ENCODE measurements at regions not wholly inside any gene's neighbourhood (a gene's known extent, or its start where the extent isn't known, plus 50 kb on each side); places are given as distances from the start of the nearest gene placed in this dataset.

- Histone ChIP-seq H3K9me3 (ENCODE audit: insufficient read depth in 2 of 2, low read depth in 1 of 2, low read length in 1 of 2) (peaks cover 0 to 2% of the 10 kb centered on the region in 2 experiments; a peak in 1 of 4 replicates), H3K4me1 (replicated peaks in 1 of 4; ENCODE audit: control insufficient read depth in 3 of 4, insufficient read depth in 4 of 4, low read length in 3 of 4) (peaks cover 2 to 8% (median 6%) of the 10 kb centered on the region in 4 experiments; a peak in 6 of 7 replicates), H2BK12ac (ENCODE audit: low read depth, low read length) (no peak overlapping the region), H4K91ac (replicated peaks; ENCODE audit: insufficient read length, low read length) (no peak overlapping the region), H2BK5ac (ENCODE audit: low read depth, low read length) (no peak overlapping the region), H2BK15ac (ENCODE audit: low read length) (no peak overlapping the region), H3K27ac (ENCODE audit: low read depth, low read length) (no peak overlapping the region), H3K14ac (ENCODE audit: insufficient read length) (no peak overlapping the region), H3K27me3 (replicated peaks in 1 of 4; ENCODE audit: control insufficient read depth in 3 of 4, extremely low read depth in 1 of 4, insufficient read depth in 3 of 4, low read length in 3 of 4) (peaks cover 0 to 2% (median 0%) of the 10 kb centered on the region in 4 experiments; a peak in 2 of 7 replicates), H2AK5ac (ENCODE audit: low read depth, low read length) (no peak overlapping the region), H3K56ac (replicated peaks; ENCODE audit: insufficient read length, low read depth, low read length) (no peak overlapping the region), H3K4ac (replicated peaks; ENCODE audit: insufficient read length, low read depth, low read length) (no peak overlapping the region), H3K36me3 (ENCODE audit: control insufficient read depth in 2 of 4, insufficient read depth in 4 of 4, low read length in 3 of 4) (no peaks in the 10 kb centered on the region), H2BK20ac (ENCODE audit: low read length) (no peak overlapping the region), H3K23me2 (ENCODE audit: low read depth, low read length) (no peaks in the 10 kb centered on the region), H4K20me1 (replicated peaks in 1 of 2; ENCODE audit: control insufficient read depth in 1 of 2, insufficient read depth in 2 of 2, low read length in 2 of 2) (no peaks in the 10 kb centered on the region), H3K79me2 (ENCODE audit: control insufficient read depth in 1 of 2, insufficient read depth in 2 of 2, low read length in 2 of 2) (no peaks in the 10 kb centered on the region), H3K18ac (ENCODE audit: extremely low read depth, low read length) (no peak overlapping the region), H3K9ac (replicated peaks in 1 of 4; ENCODE audit: extremely low read depth in 1 of 4, low read depth in 3 of 4, low read length in 3 of 4) (no peak overlapping the region), H2BK120ac (replicated peaks; ENCODE audit: low read depth, low read length) (no peak overlapping the region), H3K79me1 (ENCODE audit: low read depth, low read length) (no peaks in the 10 kb centered on the region), H2AFZ (ENCODE audit: low read length) (no peak overlapping the region), H3K23ac (ENCODE audit: insufficient read length) (no peak overlapping the region), H4K5ac (ENCODE audit: insufficient read length, low read depth, low read length) (no peak overlapping the region), H3K4me2 (ENCODE audit: insufficient read depth in 1 of 2, low read depth in 2 of 2, low read length in 2 of 2) (no peak overlapping the region), H3K4me3 (ENCODE audit: extremely low read depth in 1 of 4, insufficient read depth in 2 of 4, low read depth in 3 of 4, low read length in 4 of 4) (no peak overlapping the region), H4K8ac (ENCODE audit: extremely low read depth, insufficient read depth, low read length) (no peak overlapping the region; the same call in 1 of the 2 replicates)
- FAIRE-seq (no peak), DNase-seq (ENCODE audit: low read depth in 1 of 2, low spot score in 2 of 2) (no peak)
- POLR2A ChIA-PET (ENCODE audit: partially characterized antibody), result interaction anchor here (0.6 to 1.9 kb wide), 2 partner anchors 20 to 96 kb away, joined by 3 to 10 read pairs; partner anchors contain the start of gene RHOB
- 87% methylated on average over 13 of the region's 13 CpGs; no CpG with 5 or more reads in 1 of the 2 experiments for WGBS, 2 experiments (ENCODE audit: extremely low coverage in 1 of 2, insufficient coverage in 1 of 2, insufficient read length in 1 of 2, insufficient replicate concordance in 2 of 2, low coverage in 1 of 2, low lambda C conversion rate in 2 of 2, missing lambda C conversion rate in 1 of 2)
- TF ChIP-seq, protein P1, sequence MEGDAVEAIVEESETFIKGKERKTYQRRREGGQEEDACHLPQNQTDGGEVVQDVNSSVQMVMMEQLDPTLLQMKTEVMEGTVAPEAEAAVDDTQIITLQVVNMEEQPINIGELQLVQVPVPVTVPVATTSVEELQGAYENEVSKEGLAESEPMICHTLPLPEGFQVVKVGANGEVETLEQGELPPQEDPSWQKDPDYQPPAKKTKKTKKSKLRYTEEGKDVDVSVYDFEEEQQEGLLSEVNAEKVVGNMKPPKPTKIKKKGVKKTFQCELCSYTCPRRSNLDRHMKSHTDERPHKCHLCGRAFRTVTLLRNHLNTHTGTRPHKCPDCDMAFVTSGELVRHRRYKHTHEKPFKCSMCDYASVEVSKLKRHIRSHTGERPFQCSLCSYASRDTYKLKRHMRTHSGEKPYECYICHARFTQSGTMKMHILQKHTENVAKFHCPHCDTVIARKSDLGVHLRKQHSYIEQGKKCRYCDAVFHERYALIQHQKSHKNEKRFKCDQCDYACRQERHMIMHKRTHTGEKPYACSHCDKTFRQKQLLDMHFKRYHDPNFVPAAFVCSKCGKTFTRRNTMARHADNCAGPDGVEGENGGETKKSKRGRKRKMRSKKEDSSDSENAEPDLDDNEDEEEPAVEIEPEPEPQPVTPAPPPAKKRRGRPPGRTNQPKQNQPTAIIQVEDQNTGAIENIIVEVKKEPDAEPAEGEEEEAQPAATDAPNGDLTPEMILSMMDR (IDR thresholded peaks at IDR 0.05; ENCODE audit: control extremely low read depth in 1 of 3, insufficient read depth in 1 of 3, low read depth in 1 of 3, low read length in 3 of 3), result no peak
- no peak for TF ChIP-seq SUZ12 (IDR thresholded peaks at IDR 0.05; ENCODE audit: low read length)
- no peak for TF ChIP-seq PHF8 (conservative IDR thresholded peaks at IDR 0.05; ENCODE audit: low read depth, low read length)
- no peak for TF ChIP-seq RFX5 (IDR thresholded peaks at IDR 0.05; ENCODE audit: borderline replicate concordance, low read depth, low read length)
- CTCF ChIA-PET (ENCODE audit: partially characterized antibody), result interaction anchor here (0.9 to 2.6 kb wide), 11 partner anchors 9 to 99 kb away, joined by 3 to 9 read pairs (median 4); no protein-coding TSS in a partner anchor
Observed at GRCh38 chr2:20542746-20543468, 96.0 kb downstream of the RHOB start.
